Esophagus squamous epithelium (tissue), 4 donors: ENCODE measurements at regions not wholly inside any gene's neighbourhood (a gene's known extent, or its start where the extent isn't known, plus 50 kb on each side); places are given as distances from the start of the nearest gene placed in this dataset.

Source experiments
- POLR2A ChIP-seq, 4 donors: fragments of 450-650 bp; IDR thresholded peaks; one replicate each; pipeline ENCODE4 v1.6.1; 2017; ENCODE audit warnings: antibody characterized with exemption in 4 of 4, mild to moderate bottlenecking in 4 of 4, moderate library complexity in 3 of 4
- TF ChIP-seq, protein P1 (sequence below), 6 experiments: fragments of 450-650 bp in 4 of 6; fragments of 200-600 bp in 2 of 6; sonication (generic) in 2 of 6; IDR thresholded peaks; one replicate each; pipeline ENCODE4 v1.5.1; 2016 to 2019; ENCODE audit warnings: antibody characterized with exemption in 6 of 6, mild to moderate bottlenecking in 4 of 6, moderate library complexity in 4 of 6

DNA sequence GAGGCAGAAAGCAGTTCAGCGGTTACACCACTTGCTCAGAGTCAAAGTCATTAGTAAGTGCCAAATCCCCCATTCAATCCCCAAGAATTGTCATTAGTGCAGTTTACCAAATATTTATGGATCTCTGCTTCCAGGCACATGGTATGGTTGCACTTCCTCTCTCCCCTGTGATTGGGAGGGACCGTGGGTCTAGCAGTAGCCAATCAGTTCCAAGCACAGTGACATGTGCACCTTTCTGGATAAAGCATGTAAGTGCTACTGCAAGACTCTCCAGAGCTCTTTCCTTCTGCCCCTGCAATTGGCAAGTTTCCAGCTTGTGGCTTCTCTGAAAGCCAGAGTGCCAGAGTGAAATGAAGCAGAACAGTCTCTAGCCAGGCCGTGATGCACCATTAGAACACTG is 85.3 kb upstream of the FLRT2 start:
- TF ChIP-seq, protein P1, sequence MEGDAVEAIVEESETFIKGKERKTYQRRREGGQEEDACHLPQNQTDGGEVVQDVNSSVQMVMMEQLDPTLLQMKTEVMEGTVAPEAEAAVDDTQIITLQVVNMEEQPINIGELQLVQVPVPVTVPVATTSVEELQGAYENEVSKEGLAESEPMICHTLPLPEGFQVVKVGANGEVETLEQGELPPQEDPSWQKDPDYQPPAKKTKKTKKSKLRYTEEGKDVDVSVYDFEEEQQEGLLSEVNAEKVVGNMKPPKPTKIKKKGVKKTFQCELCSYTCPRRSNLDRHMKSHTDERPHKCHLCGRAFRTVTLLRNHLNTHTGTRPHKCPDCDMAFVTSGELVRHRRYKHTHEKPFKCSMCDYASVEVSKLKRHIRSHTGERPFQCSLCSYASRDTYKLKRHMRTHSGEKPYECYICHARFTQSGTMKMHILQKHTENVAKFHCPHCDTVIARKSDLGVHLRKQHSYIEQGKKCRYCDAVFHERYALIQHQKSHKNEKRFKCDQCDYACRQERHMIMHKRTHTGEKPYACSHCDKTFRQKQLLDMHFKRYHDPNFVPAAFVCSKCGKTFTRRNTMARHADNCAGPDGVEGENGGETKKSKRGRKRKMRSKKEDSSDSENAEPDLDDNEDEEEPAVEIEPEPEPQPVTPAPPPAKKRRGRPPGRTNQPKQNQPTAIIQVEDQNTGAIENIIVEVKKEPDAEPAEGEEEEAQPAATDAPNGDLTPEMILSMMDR (IDR thresholded peaks at IDR 0.05), result no peak
- TF ChIP-seq POLR2A (IDR thresholded peaks at IDR 0.05), result no peak
